ENCODE measurements at regions not wholly inside any gene's neighbourhood (a gene's known extent, or its start where the extent isn't known, plus 50 kb on each side); places are given as distances from the start of the nearest gene placed in this dataset.
"Not testable (repeated sequence)": the region's sequence is repeated elsewhere in the genome, so short reads cannot be mapped to it uniquely, and the experiment has no call there.

GRCh38 chr9:16291921-16292320 is 578.5 kb downstream of the BNC2 start:
- Mint-ChIP-seq H3K4me3 (ENCODE audit: unreplicated experiment) (no peak overlapping the region), H3K9me3 (ENCODE audit: unreplicated experiment) (peaks cover 15% of the 10 kb centered on the region), H3K27me3 (ENCODE audit: unreplicated experiment) (no peaks in the 10 kb centered on the region), H3K36me3 (ENCODE audit: unreplicated experiment) (no peaks in the 10 kb centered on the region), H3K27ac (ENCODE audit: unreplicated experiment) (no peak overlapping the region), H3K4me1 (ENCODE audit: unreplicated experiment) (peaks cover 15% of the 10 kb centered on the region)
- no peak for TF ChIP-seq CTCF (IDR thresholded peaks at IDR 0.05)
- no peak for DNase-seq (ENCODE audit: extremely low spot score, unreplicated experiment)

GRCh38 chr9:16293610-16294009 is 576.9 kb downstream of the BNC2 start:
- Mint-ChIP-seq H3K27ac (ENCODE audit: unreplicated experiment) (no peak overlapping the region), H3K27me3 (ENCODE audit: unreplicated experiment) (no peaks in the 10 kb centered on the region), H3K9me3 (ENCODE audit: unreplicated experiment) (peaks cover 25% of the 10 kb centered on the region), H3K4me1 (ENCODE audit: unreplicated experiment) (peaks cover 15% of the 10 kb centered on the region), H3K36me3 (ENCODE audit: unreplicated experiment) (no peaks in the 10 kb centered on the region), H3K4me3 (ENCODE audit: unreplicated experiment) (no peak overlapping the region)
- no peak for TF ChIP-seq CTCF (IDR thresholded peaks at IDR 0.05)
- DNase-seq (ENCODE audit: extremely low spot score, unreplicated experiment): no peak

GRCh38 chr9:16294133-16294770 is 576.2 kb downstream of the BNC2 start:
- TF ChIP-seq CTCF (IDR thresholded peaks at IDR 0.05): no peak
- no peaks in the 10 kb centered on the region for H3K36me3 Mint-ChIP-seq (ENCODE audit: unreplicated experiment)
- H3K27ac Mint-ChIP-seq (ENCODE audit: unreplicated experiment): no peak overlapping the region
- H3K27me3 Mint-ChIP-seq (ENCODE audit: unreplicated experiment): no peaks in the 10 kb centered on the region
- DNase-seq (ENCODE audit: extremely low spot score, unreplicated experiment): no peak
- H3K4me1 Mint-ChIP-seq (ENCODE audit: unreplicated experiment): peaks cover 15% of the 10 kb centered on the region
- no peak overlapping the region for H3K4me3 Mint-ChIP-seq (ENCODE audit: unreplicated experiment)
- H3K9me3 Mint-ChIP-seq (ENCODE audit: unreplicated experiment): peaks cover 31% of the 10 kb centered on the region

- DNase-seq (ENCODE audit: extremely low spot score, unreplicated experiment); H3K4me3 Mint-ChIP-seq (ENCODE audit: unreplicated experiment); H3K27me3 Mint-ChIP-seq (ENCODE audit: unreplicated experiment); H3K27ac Mint-ChIP-seq (ENCODE audit: unreplicated experiment); H3K36me3 Mint-ChIP-seq (ENCODE audit: unreplicated experiment): not testable (repeated sequence)
- Mint-ChIP-seq H3K9me3 (ENCODE audit: unreplicated experiment) (peaks cover 36% of the 10 kb centered on the region), H3K4me1 (ENCODE audit: unreplicated experiment) (peaks cover 11% of the 10 kb centered on the region)
These were observed 575.5 kb downstream of the BNC2 start for GRCh38 chr9:16294940-16295339.

GRCh38 chr9:16299368-16299767 is 571.1 kb downstream of the BNC2 start:
- H3K27ac Mint-ChIP-seq (ENCODE audit: unreplicated experiment); H3K27me3 Mint-ChIP-seq (ENCODE audit: unreplicated experiment); H3K4me3 Mint-ChIP-seq (ENCODE audit: unreplicated experiment); DNase-seq (ENCODE audit: extremely low spot score, unreplicated experiment); H3K36me3 Mint-ChIP-seq (ENCODE audit: unreplicated experiment): not testable (repeated sequence)
- peaks cover 15% of the 10 kb centered on the region for H3K4me1 Mint-ChIP-seq (ENCODE audit: unreplicated experiment)
- H3K9me3 Mint-ChIP-seq (ENCODE audit: unreplicated experiment): peaks cover 36% of the 10 kb centered on the region

- Mint-ChIP-seq H3K9me3 (ENCODE audit: unreplicated experiment) (peaks cover 12% of the 10 kb centered on the region), H3K27ac (ENCODE audit: unreplicated experiment) (no peak overlapping the region), H3K27me3 (ENCODE audit: unreplicated experiment) (peaks cover 3% of the 10 kb centered on the region), H3K36me3 (ENCODE audit: unreplicated experiment) (no peaks in the 10 kb centered on the region), H3K4me3 (ENCODE audit: unreplicated experiment) (no peak overlapping the region), H3K4me1 (ENCODE audit: unreplicated experiment) (peaks cover 9% of the 10 kb centered on the region)
- no peak for TF ChIP-seq CTCF (IDR thresholded peaks at IDR 0.05)
- DNase-seq (ENCODE audit: extremely low spot score, unreplicated experiment): no peak
These were observed 567.0 kb downstream of the BNC2 start for GRCh38 chr9:16303506-16303905.

Measured in osteocyte (in vitro differentiated cells).